ENCODE measurements at regions not wholly inside any gene's neighbourhood (a gene's known extent, or its start where the extent isn't known, plus 50 kb on each side); places are given as distances from the start of the nearest gene placed in this dataset.
"Not testable (repeated sequence)": the region's sequence is repeated elsewhere in the genome, so short reads cannot be mapped to it uniquely, and the experiment has no call there.

DNA sequence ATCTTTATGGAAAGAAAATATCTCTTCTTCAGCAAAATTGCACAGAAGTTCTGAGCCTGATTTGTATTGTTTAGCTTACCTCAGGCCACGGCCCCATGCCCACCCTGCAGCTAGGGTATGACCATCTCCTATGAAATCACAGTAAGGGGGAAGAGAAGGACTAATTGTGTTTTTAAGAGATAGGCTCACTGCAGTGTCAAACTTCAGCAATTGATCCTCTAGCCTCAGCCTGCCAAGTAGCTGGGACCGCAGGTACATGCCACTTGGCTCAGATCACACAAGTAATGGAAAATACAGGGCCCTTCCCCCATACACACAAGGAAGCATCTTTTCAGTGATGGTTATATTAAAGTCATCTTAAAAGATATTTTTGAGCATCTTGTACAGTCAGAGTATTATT is 60.0 kb downstream of the DMAC1 start:
- no peak for DNase-seq (ENCODE audit: low spot score)
- H3K27ac ChIP-seq = no peak overlapping the region

DNA sequence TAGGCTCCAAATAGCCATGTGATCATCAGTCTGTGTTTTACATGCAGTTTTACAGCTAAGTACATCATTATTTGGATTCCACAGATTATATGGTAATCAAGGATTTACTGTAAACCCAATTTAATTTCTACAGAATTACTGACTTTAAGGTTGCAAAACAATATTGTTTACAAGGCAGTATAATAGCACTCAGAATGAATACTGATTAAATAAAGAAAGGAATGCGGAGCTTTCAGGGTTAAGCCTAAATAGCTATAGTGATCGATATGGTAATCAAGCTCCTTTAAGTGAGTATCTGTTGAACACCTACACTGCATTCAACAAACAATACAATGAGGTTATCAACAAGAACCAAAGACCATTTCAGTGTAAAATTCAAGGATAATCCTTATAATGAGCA is 64.3 kb downstream of the DMAC1 start:
- TF ChIP-seq, protein P1, sequence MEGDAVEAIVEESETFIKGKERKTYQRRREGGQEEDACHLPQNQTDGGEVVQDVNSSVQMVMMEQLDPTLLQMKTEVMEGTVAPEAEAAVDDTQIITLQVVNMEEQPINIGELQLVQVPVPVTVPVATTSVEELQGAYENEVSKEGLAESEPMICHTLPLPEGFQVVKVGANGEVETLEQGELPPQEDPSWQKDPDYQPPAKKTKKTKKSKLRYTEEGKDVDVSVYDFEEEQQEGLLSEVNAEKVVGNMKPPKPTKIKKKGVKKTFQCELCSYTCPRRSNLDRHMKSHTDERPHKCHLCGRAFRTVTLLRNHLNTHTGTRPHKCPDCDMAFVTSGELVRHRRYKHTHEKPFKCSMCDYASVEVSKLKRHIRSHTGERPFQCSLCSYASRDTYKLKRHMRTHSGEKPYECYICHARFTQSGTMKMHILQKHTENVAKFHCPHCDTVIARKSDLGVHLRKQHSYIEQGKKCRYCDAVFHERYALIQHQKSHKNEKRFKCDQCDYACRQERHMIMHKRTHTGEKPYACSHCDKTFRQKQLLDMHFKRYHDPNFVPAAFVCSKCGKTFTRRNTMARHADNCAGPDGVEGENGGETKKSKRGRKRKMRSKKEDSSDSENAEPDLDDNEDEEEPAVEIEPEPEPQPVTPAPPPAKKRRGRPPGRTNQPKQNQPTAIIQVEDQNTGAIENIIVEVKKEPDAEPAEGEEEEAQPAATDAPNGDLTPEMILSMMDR (IDR thresholded peaks at IDR 0.05) = no peak
- Histone ChIP-seq H3K4me3 (no peak overlapping the region), H3K27ac (no peak overlapping the region)
- DNase-seq (ENCODE audit: low spot score) = no peak

More for the DNA sequence above, 60.0 kb downstream of the DMAC1 start:
- TF ChIP-seq, protein P1 (IDR thresholded peaks at IDR 0.05) = no peak
- no peak overlapping the region for H3K4me3 ChIP-seq

DNA sequence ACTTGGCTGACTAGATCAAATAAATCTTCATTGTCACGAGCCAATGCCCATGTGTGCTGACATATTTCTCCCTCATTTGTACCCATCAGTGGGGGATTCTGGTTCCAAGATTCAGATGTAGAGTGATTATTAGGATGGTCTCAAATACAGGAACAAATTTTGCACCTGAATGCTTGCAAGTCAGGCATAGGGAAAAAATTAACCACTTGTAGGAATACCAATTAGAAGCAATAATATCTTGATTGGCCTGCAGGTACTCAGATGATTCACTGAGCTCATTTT is 69.5 kb downstream of the DMAC1 start:
- Histone ChIP-seq H3K4me3 (no peak overlapping the region), H3K27ac (no peak overlapping the region)
- DNase-seq (ENCODE audit: low spot score) = no peak
- TF ChIP-seq, protein P1 (IDR thresholded peaks at IDR 0.05) = no peak

DNA sequence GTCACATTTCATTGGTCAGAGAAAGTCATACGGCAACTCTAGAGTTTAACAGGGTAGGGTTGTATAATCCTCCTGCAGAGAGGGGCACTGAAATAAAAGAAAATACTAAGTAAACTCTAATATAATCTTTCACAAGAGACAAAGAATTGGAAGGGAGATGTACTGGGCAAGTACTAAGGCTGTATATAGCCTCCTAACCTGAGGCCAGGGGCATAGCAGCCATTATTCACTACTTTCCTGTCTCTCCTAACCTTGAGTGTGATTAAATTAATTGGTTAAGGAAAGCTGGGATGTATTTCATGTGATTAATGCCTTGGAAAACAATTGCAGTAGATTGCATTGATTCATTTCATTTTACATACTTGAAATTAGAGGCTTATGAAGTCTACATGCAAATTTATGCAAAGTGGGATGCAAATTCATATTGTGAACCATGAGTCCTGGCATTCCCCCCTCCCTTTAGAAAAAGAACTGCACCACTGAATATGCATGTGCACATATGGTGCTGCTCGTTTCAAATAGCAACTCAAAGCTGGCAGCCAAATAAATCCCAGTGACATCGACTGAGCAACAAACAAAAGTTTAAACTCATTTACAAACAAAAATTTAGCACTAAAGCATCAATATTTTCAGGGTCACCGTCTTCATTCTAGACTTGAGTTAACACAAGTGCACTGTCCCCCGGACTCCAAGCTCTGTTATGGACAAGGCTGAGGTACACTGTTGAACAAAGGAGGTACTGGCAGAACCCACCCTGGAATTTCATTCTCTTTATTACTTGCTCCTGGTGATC is 70.0 kb downstream of the DMAC1 start:
- TF ChIP-seq, protein P1 (IDR thresholded peaks at IDR 0.05) = no peak
- Histone ChIP-seq H3K4me3 (no peak overlapping the region), H3K27ac (no peak overlapping the region)
- DNase-seq (ENCODE audit: low spot score) = no peak

DNA sequence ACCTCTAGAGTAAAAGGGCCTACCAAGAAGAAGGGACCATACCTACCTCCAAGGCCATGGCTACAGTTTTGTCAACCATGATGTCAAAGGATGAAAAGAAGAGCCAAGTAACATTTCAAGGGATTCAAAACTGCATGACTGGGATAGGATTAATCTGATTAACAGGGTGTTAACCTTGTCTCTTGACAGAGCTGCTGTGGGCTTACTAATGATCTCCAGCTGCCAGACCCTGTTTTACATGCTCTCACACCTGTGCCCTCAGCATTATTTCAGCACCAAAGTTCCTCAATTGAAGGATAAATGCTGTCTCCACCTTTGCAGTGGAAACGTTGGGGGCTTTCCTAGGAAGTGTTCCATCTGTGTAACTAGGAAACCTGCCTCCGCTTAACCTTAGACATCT is 78.3 kb downstream of the DMAC1 start:
- DNase-seq (ENCODE audit: low spot score) = no peak
- TF ChIP-seq, protein P1 (IDR thresholded peaks at IDR 0.05) = no peak
- Histone ChIP-seq H3K4me3 (no peak overlapping the region), H3K27ac (no peak overlapping the region)

DNA sequence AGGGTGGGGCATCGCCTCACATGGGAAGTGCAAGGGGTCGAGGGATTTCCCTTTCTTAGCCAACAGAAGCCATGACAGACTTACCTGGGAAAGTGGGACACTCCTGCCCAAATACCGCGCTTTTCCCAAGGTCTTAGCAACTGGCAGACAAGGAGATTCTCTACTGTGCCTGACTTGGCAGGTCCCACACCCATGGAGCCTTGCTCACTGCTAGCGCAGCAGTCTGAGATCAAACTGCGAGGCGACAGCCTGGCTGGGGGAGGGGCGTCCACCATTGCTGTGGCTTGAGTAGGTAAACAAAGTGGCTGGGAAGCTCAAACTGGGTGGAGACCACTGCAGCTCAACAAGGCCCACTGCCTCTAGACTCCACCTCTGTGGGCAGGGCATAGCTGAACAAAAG is 86.5 kb downstream of the DMAC1 start:
- DNase-seq (ENCODE audit: low spot score); H3K27ac ChIP-seq; H3K4me3 ChIP-seq: not testable (repeated sequence)

DNA sequence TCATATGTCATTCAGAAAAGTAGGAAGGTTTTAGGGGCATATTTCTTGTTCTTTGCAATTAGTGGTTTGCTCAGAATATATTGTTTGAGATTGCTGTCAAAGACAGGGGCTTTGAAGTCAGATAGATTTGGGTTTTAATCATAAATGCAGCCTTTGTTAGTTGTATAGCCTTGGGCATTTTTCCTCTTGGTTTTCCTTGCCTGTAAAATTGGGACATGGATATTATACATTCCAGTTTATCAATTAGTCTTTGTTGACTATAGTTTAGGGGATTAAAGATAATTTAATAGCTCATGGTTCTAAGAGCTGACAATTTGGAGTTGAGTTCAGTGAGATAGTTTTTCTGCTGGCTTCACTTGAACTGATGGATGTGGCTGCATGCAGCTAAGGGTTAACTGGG is 88.9 kb downstream of the DMAC1 start:
- DNase-seq (ENCODE audit: low spot score) = no peak
- TF ChIP-seq, protein P1 (IDR thresholded peaks at IDR 0.05) = no peak
- Histone ChIP-seq H3K4me3 (no peak overlapping the region), H3K27ac (no peak overlapping the region)

All from coronary artery (tissue), 2 donors.